Right ventricle myocardium superior (tissue), 1 donor: ENCODE measurements at regions not wholly inside any gene's neighbourhood (a gene's known extent, or its start where the extent isn't known, plus 50 kb on each side); places are given as distances from the start of the nearest gene placed in this dataset.
A peak's percentile ranks its signal among the peaks of the same experiment; 100 is the strongest.
"Not testable (repeated sequence)": the region's sequence is repeated elsewhere in the genome, so short reads cannot be mapped to it uniquely, and the experiment has no call there.

Experiments used
- ATAC-seq: fragments of 200-7000 bp; cut with Tn5 transposase; one replicate; pipeline ENCODE4 v1.9.1; 2020; ENCODE audit warnings: mild to moderate bottlenecking; ENCODE audit not compliant: poor library complexity
- DNase-seq: peaks from one replicate; pipeline ENCODE4 v3.0.0-alpha.2; 2020
- intact Hi-C: fragments of 100-400 bp; cut with DNase I; formaldehyde crosslinking; loops from one replicate; pipeline ENCODE4 v1.11.2; 2022
- donor health status: DM: no; HTN: yes; CAD: no; lungs with severe emphysema.

DNA sequence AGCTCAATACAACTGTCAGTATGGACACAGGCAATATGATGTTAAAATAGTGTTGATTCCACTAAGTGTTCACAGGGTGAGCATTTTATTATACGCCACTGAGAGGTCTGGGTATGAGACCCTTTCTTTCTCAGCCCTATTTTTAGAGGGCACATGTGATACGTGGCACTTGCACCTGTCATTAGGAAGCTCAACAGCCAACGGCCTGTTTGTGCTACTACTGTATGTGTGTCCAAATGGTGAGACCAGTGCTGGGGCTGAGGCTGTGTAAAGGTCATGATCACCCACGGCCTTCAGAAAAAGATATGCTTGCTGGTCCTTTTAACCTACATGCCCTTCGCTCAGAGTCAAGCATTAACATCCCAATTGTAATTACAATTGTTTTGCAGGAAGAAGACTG lies 176.2 kb downstream of the DUSP10 start:
- intact Hi-C loops, result no loop called here
- DNase-seq, result peak; percentile 46
- peak; percentile 87 for ATAC-seq

DNA sequence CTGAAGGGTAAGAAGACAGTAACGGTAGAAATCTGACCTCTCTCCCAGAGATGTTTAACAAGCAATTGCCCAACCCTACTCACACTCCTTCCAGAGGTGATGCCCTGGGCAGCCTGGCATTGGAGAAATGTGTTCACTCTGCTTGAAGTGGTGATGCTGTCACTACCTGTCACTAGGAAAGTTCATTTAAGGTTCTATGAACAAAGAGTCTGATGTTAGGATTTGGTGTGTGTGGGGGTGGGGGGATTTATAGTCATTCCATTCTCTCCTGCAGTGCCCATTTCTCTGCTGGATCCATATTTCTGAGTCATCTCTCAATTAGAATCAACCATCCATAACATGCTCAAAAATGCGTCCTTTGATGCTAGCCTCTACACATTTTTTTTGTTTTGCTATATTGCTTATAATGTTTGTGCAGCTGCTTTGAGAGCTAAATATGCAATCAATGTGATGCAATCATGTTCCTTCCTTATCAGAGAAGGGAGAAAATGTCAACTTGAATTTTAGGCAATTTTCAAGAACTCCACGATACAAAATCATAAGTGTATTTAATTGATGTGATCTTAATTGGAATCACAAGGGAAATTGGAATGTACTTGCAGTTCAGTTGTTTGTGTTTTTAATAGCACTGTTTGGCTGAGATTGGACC lies 173.9 kb downstream of the DUSP10 start:
- DNase-seq, result no peak
- intact Hi-C loops, result no loop called here
- peak; percentile 21 for ATAC-seq

DNA sequence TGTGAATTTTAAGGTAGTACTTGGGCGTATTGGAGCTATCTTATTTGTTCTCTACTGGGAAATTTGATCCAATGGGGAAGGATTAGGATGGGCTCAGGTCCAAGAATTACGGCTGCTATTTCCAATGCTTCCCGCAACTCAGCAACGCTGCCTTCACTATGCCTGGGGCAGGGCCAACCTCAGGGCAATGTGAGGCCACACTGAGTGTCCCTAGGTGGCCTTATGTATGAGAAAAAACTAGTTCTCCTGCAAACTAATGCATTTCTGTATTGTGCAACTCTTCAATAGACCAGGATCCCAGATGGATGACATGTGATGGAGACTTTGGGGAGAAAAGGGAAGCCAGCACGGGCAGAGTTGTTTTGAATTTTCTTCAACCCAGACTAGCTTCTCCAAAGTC lies 168.1 kb downstream of the DUSP10 start:
- ATAC-seq, result peak; percentile 93
- intact Hi-C loops, result no loop called here
- peak; percentile 74 for DNase-seq

DNA sequence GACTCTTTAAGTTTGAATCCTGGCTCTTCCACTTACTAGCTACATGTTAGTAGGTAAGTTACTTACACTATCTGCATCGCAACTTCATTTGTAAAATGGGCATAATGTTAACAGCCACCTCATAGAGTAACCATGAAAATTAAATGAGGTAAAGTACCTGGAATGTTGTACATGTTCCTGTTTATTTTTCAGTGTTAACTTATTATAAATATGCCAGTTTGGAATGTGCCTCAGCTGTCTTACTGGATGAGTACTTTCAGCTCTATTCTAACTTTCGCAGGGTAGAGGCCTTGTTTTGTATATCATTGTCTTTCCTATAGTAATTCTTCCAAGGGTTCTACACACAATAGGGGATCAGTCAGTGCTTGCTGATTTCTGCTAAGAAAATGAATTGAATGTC lies 167.4 kb downstream of the DUSP10 start:
- DNase-seq (no peak), ATAC-seq (no peak)
- intact Hi-C loops, result no loop called here

DNA sequence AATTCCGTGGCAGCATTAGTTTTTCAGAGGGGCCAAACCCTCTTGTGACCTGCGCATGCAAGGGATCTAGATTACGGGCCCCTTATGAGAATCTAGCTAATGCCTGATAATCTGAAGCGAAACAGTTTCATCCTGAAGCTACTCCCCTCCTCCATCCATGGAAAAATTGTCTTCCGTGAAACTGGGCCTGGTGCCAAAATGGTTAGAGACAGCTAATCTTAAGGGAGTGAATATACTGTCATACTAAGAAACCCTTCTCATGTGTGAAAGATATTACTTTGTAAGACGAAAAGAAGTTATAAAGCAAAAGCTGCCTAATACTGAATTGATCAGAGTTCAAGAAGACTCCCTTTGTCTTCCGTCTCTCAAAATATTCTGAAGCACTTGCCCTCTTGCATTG lies 166.3 kb downstream of the DUSP10 start:
- no peak for ATAC-seq
- no peak for DNase-seq
- intact Hi-C loops, result no loop called here

DNA sequence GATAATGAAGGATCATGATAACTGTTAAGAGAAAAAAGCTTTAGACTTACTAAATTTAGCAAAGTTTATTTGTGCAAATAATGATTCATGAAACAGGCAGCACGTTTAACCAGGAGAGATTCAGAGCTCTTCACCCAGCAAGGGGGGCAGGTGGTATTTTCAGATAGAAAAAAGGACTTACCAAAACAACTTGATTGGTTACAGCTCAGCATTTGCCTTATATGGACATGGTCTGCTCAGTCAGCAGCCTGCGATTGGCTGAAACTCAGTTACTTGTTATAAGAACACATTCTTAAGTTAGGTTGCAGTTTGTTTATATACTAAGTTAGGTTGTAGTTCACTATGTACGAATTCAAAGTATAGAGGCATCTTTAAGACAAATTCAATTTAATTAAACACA lies 165.6 kb downstream of the DUSP10 start:
- intact Hi-C loops, result no loop called here
- no peak for ATAC-seq
- no peak for DNase-seq

DNA sequence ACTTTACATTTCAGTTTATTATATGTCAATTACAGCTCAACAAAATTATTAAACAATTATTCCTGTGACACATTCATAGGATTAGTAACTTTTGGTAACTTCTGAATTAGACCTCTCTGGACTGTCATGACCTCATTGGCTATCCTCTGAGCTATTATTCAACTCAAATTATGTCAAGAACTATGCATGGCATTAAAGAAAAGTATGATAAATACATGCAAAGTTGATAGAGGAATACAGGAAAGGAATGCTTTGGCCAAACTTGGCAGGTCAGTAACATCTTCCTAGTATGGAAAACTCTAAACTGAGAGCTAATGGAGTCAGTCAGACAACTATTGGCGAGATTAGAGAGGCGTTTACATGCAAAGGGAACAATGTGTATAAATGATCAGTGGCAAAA lies 158.4 kb downstream of the DUSP10 start:
- intact Hi-C loops, result no loop called here
- DNase-seq (no peak), ATAC-seq (no peak)

DNA sequence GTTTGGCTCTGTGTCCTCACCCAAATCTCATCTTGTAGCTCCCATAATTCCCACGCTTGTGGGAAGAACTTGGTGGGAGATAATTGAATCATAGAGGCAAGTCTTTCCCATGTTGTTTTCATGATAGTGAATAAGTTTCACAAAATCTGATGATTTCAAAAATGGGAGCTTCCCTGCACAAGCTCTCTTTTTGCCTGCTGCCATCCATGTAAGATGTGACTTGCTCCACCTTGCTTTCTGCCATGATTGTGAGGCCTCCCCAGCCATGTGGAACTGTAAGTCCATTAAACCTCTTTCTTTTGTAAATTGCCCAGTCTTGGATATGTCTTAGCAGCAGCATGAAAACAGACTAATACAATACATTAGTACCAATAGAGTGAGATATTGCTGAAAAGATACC lies 154.9 kb downstream of the DUSP10 start:
- ATAC-seq, DNase-seq, intact Hi-C loops: not testable (repeated sequence)

DNA sequence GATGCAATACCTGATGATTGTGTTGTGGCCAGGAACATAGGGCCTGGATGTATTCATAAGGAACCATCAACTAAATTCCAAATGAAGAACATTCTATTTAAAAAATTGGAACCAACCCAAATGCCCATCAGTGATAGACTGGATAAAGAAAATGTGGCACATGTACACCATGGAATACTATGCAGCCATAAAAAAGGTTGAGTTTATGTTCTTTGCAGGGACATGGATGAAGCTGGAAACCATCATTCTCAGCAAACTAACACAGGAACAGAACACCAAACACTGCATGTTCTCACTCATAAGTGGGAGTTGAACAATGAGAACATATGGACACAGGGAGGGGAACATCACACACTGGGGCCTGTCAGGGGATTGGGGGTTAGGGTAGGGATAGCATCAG lies 150.6 kb downstream of the DUSP10 start:
- ATAC-seq, intact Hi-C loops, DNase-seq: not testable (repeated sequence)

DNA sequence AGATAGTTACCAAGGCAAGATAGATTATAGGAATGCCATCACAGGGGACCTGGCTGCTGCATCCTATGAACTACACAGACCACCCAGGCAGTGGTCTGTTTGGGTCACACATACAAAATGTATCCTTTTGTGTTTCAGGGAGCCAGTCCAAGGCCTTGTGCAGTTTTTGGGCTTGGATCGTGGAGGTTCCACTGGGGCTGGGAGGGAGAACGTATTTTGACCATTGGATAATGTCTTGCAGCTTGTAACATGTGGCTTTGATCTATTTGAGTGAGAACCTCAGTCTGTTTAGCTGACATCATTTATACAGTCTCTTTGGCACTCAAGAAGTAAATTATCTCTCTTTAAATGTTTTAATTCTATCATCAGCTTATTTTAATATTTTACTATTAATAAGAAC lies 147.3 kb downstream of the DUSP10 start:
- ATAC-seq (no peak), DNase-seq (no peak)
- intact Hi-C loops, result no loop called here

DNA sequence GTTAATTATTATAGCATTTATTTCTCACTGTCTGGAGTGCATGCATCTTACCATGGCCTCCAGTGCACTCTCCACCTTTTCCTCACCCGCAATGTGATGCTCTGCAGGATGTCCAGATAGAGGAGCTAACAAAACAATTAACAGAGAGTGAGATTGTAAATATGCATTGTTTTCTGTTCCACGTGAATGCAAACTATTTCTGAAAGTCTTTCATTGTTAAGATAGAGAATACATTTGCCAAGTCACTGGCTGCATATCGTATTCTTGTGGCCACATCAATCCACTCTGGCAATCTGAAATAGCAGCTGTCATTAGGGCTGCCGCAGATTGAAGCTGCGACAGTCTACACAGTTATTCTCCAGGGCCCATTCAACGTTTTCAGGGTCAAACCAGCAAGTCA lies 143.8 kb downstream of the DUSP10 start:
- DNase-seq (no peak), ATAC-seq (no peak)
- intact Hi-C loops, result no loop called here

DNA sequence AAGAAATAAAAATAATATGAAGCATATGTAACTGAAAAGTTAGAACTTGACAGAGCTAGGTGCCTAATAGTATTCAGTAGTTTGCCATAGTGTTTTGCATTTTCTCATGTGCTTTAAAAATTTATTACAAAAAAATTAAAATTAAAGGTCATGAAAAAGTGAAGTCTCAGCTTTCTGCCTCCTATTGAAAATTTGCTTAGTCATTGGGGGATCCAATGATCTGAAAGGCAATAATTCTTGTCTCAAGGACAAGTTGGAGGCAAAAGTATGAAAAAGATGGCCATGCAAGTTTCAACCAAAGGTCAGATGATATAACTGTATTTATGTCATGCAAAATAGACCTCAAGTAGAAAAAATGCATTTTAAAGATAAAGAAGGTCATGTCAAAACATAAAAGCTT lies 140.7 kb downstream of the DUSP10 start:
- DNase-seq, result no peak
- no peak for ATAC-seq
- intact Hi-C loops, result no loop called here

DNA sequence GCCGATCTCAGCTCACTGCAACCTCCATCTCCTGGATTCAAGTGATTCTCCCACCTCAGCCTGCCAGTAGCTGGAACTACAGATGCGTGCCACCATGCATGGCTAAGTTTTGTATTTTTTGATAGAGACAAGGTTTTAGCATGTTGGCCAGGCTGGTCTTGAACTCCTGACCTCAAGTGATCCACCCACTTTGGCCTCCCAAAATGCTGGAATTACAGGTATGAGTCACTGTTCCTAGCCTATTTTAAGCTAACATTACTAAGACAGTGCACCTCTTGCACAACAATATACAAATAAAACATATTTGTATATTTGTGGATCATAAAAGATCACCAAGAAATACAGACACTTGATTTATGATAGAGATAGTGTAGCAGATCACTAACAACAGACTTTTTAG lies 139.1 kb downstream of the DUSP10 start:
- DNase-seq, result no peak
- intact Hi-C loops, result no loop called here
- ATAC-seq, result no peak

DNA sequence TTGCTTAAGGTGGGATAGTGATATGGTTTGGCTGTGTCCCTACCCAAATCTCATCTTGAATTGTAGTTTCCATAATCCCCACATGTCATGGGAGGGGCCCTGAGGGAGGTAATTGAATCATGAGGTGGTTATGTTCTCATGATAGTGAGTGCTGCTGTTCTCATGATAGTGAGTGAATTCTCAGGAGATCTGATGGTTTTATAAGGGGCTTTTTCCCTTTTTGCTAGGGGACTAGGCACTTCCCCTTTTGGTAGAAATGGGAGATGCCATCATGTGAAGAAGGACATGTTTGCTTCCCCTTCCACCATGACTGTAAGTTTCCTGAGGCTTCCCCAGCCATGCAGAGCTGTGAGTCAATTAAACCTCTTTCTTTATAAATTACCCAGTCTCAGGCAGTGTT lies 137.5 kb downstream of the DUSP10 start:
- intact Hi-C loops, DNase-seq, ATAC-seq: not testable (repeated sequence)

DNA sequence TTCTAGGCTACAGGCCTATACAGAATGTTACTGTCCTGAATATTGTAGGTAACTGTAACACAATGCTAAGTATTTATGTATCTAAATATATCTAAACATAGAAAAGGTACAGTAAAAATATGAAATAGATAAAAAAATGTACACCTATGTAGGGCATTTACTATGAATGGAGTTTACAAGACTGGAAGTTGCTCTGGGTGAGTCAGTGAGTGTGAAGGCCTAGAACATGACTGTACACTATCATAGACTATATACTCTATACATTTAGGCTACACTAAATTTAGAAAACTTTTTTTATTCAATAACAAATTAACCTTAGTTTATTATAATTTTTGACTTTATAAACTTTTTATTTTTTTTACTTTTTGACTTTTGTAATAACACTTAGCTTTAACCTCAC lies 136.9 kb downstream of the DUSP10 start:
- ATAC-seq (no peak), DNase-seq (no peak)
- intact Hi-C loops, result no loop called here

DNA sequence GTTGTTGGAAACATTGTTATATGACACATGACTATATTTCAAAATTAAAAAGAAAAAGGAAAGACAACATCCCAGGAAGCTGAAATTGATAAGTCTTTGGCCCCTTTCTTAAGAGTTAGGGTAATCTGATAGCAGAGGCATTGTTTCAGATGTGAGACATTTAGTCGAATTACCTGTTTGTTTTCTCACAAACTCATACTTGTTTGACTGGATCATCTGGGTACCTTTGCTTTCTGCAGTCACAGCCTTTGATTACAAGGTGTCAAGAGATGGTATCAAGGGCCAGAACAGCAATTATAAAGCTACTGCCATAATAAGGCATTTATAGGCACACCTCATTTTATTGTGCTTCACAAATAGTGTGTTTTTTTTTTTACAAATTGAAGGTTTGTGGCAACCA lies 136.3 kb downstream of the DUSP10 start:
- no peak for ATAC-seq
- intact Hi-C loops, result no loop called here
- no peak for DNase-seq

DNA sequence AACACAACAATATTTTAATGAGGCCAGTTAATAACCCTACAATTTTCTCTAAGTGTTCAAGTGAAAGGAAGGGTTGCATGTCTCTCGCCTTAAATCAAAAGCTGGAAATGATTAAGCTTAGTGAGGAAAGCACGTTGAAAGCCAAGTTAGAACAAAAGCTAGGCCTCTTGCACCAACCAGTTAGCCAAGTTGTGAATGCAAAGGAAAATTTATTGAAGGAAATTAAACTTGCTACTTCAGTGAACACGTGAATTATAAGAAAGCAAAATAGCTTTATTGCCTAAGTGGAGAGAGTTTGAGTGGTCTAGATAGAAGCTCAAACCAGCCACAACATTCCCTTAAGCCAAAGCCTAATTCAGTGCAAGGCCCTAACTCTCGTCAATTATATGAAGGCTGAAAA lies 135.6 kb downstream of the DUSP10 start:
- DNase-seq, result no peak

DNA sequence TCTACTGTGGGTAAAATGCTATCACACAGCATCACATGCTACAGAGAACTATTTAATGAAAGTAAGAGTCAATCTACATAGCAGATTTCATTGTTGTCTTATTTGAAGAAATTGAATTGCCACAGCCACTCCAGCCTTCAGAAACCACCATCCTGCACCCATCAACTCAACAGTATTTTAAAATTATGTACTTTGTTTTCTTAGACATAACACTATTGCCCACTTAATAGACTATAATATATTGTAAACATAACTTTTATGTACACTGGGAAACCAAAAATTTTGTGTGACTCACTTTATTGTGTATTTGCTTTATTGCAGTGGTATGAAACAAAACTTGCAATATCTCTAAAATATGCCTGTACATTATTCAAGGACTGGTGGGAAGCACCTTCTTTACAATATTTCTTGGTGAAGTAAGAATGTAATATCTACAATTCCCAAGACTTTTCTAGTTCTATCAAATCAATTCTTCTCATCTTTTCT lies 133.0 kb downstream of the DUSP10 start:
- ATAC-seq (no peak), DNase-seq (no peak)
- intact Hi-C loops, result no loop called here

More for the DNA sequence above, 135.6 kb downstream of the DUSP10 start:
- ATAC-seq, result no peak
- intact Hi-C loops, result no loop called here

DNA sequence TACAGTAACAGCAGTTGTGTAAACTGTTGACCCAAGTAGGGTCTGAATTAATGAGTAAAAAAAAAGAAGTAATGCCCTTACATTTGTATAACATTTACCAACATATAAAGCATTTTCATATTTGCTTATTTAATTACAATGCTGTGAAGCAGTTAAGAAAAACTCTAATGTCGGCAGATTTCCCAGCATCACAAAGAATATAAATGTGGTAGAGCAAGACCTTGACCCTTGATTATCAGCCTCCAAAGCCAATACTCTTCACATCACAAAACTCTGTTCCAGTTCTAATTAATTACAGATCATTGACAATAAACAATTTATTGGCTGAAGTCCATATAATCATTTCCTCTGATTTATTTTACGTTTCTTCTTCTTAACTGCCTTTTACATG lies 130.2 kb downstream of the DUSP10 start:
- no peak for DNase-seq
- intact Hi-C loops, result no loop called here
- ATAC-seq, result no peak

DNA sequence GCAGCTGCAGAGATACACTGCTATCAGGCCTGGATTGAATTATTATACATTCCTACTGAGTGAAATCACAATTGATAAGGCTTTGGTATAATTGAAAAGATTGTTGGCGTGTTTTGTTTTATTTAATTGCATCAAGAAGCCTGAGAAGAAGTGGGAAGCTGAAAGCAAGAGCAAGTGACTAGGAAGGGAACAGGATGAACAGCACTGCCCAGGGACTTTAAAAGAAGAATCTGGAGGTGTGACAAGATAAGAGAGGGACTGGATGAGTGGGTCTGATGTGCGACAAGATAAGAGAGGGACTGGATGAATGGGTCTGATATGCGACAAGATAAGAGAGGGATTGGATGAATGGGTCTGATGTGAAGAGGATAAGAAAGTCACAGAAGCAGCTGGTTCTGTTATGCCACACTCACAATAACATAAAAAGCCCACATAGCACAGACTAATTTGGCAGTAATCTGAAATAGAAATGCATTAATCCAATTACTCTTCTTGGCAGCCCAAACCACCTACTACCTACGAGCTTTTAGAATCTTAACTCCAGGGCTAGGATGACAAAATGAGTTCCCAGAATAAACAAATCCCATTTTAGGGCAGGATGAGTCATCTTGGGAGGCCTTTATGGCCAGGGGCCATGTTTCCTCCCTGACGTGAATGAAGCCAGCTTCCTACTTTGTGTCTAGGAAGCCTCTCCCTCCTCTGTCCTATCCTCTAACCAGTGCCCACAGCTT lies 129.7 kb downstream of the DUSP10 start:
- ATAC-seq (peak; percentile 86), DNase-seq (peak; percentile 65)
- intact Hi-C loops, result no loop called here
